ENCODE measurements at regions not wholly inside any gene's neighbourhood (a gene's known extent, or its start where the extent isn't known, plus 50 kb on each side); places are given as distances from the start of the nearest gene placed in this dataset.
A peak's percentile ranks its signal among the peaks of the same experiment; 100 is the strongest.

DNA sequence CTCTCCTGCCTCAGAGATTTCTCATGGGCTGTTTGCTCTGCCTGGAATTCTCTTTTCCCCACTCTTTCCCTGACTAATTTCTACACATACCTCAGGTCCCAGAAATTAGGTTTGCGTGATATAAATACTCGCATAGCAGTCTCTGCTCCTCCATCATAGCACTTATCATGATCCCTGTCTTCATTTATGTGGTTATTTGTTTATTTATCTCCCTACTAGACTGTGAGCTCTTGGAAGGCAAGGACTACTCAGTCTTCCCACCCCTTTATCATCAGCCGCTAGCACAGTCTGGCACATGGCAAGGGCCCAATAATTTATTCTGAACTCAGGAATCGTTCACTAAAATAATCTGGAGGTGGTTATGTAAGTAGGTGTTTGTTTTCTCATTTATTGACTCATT is 79.3 kb downstream of the ADCYAP1 start:
- Histone ChIP-seq H2AK5ac (ENCODE audit: low read depth, low read length) (no peak overlapping the region), H3K14ac (ENCODE audit: low read length) (no peak overlapping the region), H3K9ac (ENCODE audit: low read depth, low read length, poor library complexity) (no peak overlapping the region), H3K23ac (ENCODE audit: low read depth, low read length, poor library complexity) (no peak overlapping the region), H3K27ac (replicated peaks; ENCODE audit: low read length) (no peak overlapping the region), H3K27me3 (ENCODE audit: control insufficient read depth in 3 of 3, insufficient read depth in 3 of 3, low read depth in 1 of 3, low read length in 3 of 3) (no peaks in the 10 kb centered on the region), H3K4me1 (ENCODE audit: control insufficient read depth in 2 of 2, insufficient read depth in 1 of 2, low read depth in 1 of 2, low read length in 2 of 2) (peaks cover 5 to 9% of the 10 kb centered on the region in 2 donors), H3K9me3 (replicated peaks in 1 of 2; ENCODE audit: control insufficient read depth in 2 of 2, insufficient read depth in 1 of 2, low read depth in 1 of 2, low read length in 2 of 2) (no peaks in the 10 kb centered on the region), H2BK5ac (ENCODE audit: low read length) (no peak overlapping the region), H4K91ac (ENCODE audit: low read depth, low read length, poor library complexity) (no peak overlapping the region), H3K36me3 (replicated peaks in 1 of 2; ENCODE audit: control insufficient read depth in 2 of 2, insufficient read depth in 2 of 2, low read length in 2 of 2) (no peaks in the 10 kb centered on the region), H2BK15ac (ENCODE audit: low read length) (no peak overlapping the region), H2BK12ac (ENCODE audit: low read length) (no peak overlapping the region), H3K18ac (ENCODE audit: low read length) (no peak overlapping the region), H2AFZ (ENCODE audit: low read length) (no peak overlapping the region), H3K4ac (ENCODE audit: low read length) (no peak overlapping the region), H2BK120ac (ENCODE audit: low read depth, low read length) (no peak overlapping the region), H3K79me1 (ENCODE audit: low read depth, low read length) (no peaks in the 10 kb centered on the region), H3K4me3 (ENCODE audit: low read length in 2 of 2) (no peak overlapping the region), H3K4me2 (ENCODE audit: insufficient read depth, low read length, poor library complexity, severe bottlenecking) (no peak overlapping the region), H4K8ac (ENCODE audit: low read depth, low read length) (no peak overlapping the region)
- WGBS, 2 donors (ENCODE audit: extremely low coverage in 2 of 2, insufficient read length in 2 of 2, insufficient replicate concordance in 1 of 2): no CpG with 5 or more reads among the region's 4 CpGs
- DNase-seq (ENCODE audit: low spot score): no peak

GRCh38 chr18:985212-985661 is 80.6 kb downstream of the ADCYAP1 start:
- no CpG with 5 or more reads among the region's 6 CpGs for WGBS, 2 donors (ENCODE audit: extremely low coverage in 2 of 2, insufficient read length in 2 of 2, insufficient replicate concordance in 1 of 2)
- Histone ChIP-seq H2AFZ (ENCODE audit: low read length) (peak overlapping the region; percentile 10), H2AK5ac (ENCODE audit: low read depth, low read length) (no peak overlapping the region), H3K9me3 (replicated peaks in 1 of 2; ENCODE audit: control insufficient read depth in 2 of 2, insufficient read depth in 1 of 2, low read depth in 1 of 2, low read length in 2 of 2) (no peaks in the 10 kb centered on the region), H3K4me3 (ENCODE audit: low read length in 2 of 2) (no peak overlapping the region), H3K9ac (ENCODE audit: low read depth, low read length, poor library complexity) (no peak overlapping the region), H2BK15ac (ENCODE audit: low read length) (no peak overlapping the region), H3K23ac (ENCODE audit: low read depth, low read length, poor library complexity) (no peak overlapping the region), H2BK120ac (ENCODE audit: low read depth, low read length) (no peak overlapping the region), H3K4ac (ENCODE audit: low read length) (no peak overlapping the region), H2BK5ac (ENCODE audit: low read length) (no peak overlapping the region), H3K79me1 (ENCODE audit: low read depth, low read length) (no peaks in the 10 kb centered on the region), H3K27me3 (ENCODE audit: control insufficient read depth in 3 of 3, insufficient read depth in 3 of 3, low read depth in 1 of 3, low read length in 3 of 3) (no peaks in the 10 kb centered on the region), H3K27ac (replicated peaks; ENCODE audit: low read length) (peak overlapping the region; percentile 59), H3K4me1 (ENCODE audit: control insufficient read depth in 2 of 2, insufficient read depth in 1 of 2, low read depth in 1 of 2, low read length in 2 of 2) (peaks cover 5 to 9% of the 10 kb centered on the region in 2 donors), H3K18ac (ENCODE audit: low read length) (no peak overlapping the region), H4K91ac (ENCODE audit: low read depth, low read length, poor library complexity) (no peak overlapping the region), H3K14ac (ENCODE audit: low read length) (no peak overlapping the region), H2BK12ac (ENCODE audit: low read length) (no peak overlapping the region), H3K4me2 (ENCODE audit: insufficient read depth, low read length, poor library complexity, severe bottlenecking) (no peak overlapping the region), H4K8ac (ENCODE audit: low read depth, low read length) (no peak overlapping the region), H3K36me3 (replicated peaks in 1 of 2; ENCODE audit: control insufficient read depth in 2 of 2, insufficient read depth in 2 of 2, low read length in 2 of 2) (no peaks in the 10 kb centered on the region)
- no peak for DNase-seq (ENCODE audit: low spot score)

DNA sequence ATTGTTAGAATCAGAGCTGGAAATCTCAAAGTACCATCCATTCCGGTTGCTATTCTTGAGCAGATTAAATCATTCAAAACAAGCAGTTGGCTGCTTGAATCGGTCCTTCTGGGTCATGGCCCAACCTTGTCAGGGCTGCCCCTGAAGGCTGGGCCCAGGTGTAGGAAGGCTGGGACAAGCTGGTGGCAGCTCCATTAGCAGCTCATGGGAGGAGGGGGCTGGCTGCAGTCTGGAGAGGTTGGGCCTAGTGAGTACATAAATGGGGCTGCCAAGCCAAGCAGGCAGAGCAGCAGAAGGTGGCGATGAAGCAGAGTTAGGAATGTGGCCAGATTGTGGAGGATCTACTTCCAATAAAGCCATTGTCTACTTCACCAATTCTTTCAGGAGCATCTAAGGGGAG is 81.4 kb downstream of the ADCYAP1 start:
- Histone ChIP-seq H3K27ac (replicated peaks; ENCODE audit: low read length) (peak overlapping the region; percentile 2), H3K14ac (ENCODE audit: low read length) (no peak overlapping the region), H4K91ac (ENCODE audit: low read depth, low read length, poor library complexity) (no peak overlapping the region), H3K36me3 (replicated peaks in 1 of 2; ENCODE audit: control insufficient read depth in 2 of 2, insufficient read depth in 2 of 2, low read length in 2 of 2) (no peaks in the 10 kb centered on the region), H2AK5ac (ENCODE audit: low read depth, low read length) (no peak overlapping the region), H2BK5ac (ENCODE audit: low read length) (no peak overlapping the region), H3K27me3 (ENCODE audit: control insufficient read depth in 3 of 3, insufficient read depth in 3 of 3, low read depth in 1 of 3, low read length in 3 of 3) (no peaks in the 10 kb centered on the region), H3K4ac (ENCODE audit: low read length) (no peak overlapping the region), H3K9me3 (replicated peaks in 1 of 2; ENCODE audit: control insufficient read depth in 2 of 2, insufficient read depth in 1 of 2, low read depth in 1 of 2, low read length in 2 of 2) (no peaks in the 10 kb centered on the region), H2BK12ac (ENCODE audit: low read length) (no peak overlapping the region), H3K18ac (ENCODE audit: low read length) (no peak overlapping the region), H3K9ac (ENCODE audit: low read depth, low read length, poor library complexity) (no peak overlapping the region), H3K4me2 (ENCODE audit: insufficient read depth, low read length, poor library complexity, severe bottlenecking) (no peak overlapping the region), H2BK120ac (ENCODE audit: low read depth, low read length) (no peak overlapping the region), H3K23ac (ENCODE audit: low read depth, low read length, poor library complexity) (no peak overlapping the region), H2BK15ac (ENCODE audit: low read length) (no peak overlapping the region), H3K4me3 (ENCODE audit: low read length in 2 of 2) (no peak overlapping the region), H4K8ac (ENCODE audit: low read depth, low read length) (no peak overlapping the region), H3K4me1 (ENCODE audit: control insufficient read depth in 2 of 2, insufficient read depth in 1 of 2, low read depth in 1 of 2, low read length in 2 of 2) (peaks cover 5 to 9% of the 10 kb centered on the region in 2 donors), H2AFZ (ENCODE audit: low read length) (no peak overlapping the region), H3K79me1 (ENCODE audit: low read depth, low read length) (no peaks in the 10 kb centered on the region)
- no CpG with 5 or more reads among the region's 3 CpGs for WGBS, 2 donors (ENCODE audit: extremely low coverage in 2 of 2, insufficient read length in 2 of 2, insufficient replicate concordance in 1 of 2)
- no peak for DNase-seq (ENCODE audit: low spot score)

- Histone ChIP-seq H2AFZ (ENCODE audit: low read length) (no peak overlapping the region), H3K79me1 (ENCODE audit: low read depth, low read length) (no peaks in the 10 kb centered on the region), H3K4me3 (ENCODE audit: low read length in 2 of 2) (no peak overlapping the region), H2BK120ac (ENCODE audit: low read depth, low read length) (no peak overlapping the region), H3K18ac (ENCODE audit: low read length) (no peak overlapping the region), H2BK15ac (ENCODE audit: low read length) (no peak overlapping the region), H4K8ac (ENCODE audit: low read depth, low read length) (no peak overlapping the region), H2BK5ac (ENCODE audit: low read length) (no peak overlapping the region), H4K91ac (ENCODE audit: low read depth, low read length, poor library complexity) (no peak overlapping the region), H3K4ac (ENCODE audit: low read length) (no peak overlapping the region), H3K27ac (replicated peaks; ENCODE audit: low read length) (no peak overlapping the region), H3K36me3 (replicated peaks in 1 of 2; ENCODE audit: control insufficient read depth in 2 of 2, insufficient read depth in 2 of 2, low read length in 2 of 2) (no peaks in the 10 kb centered on the region), H2BK12ac (ENCODE audit: low read length) (no peak overlapping the region), H3K9me3 (replicated peaks in 1 of 2; ENCODE audit: control insufficient read depth in 2 of 2, insufficient read depth in 1 of 2, low read depth in 1 of 2, low read length in 2 of 2) (no peaks in the 10 kb centered on the region), H3K9ac (ENCODE audit: low read depth, low read length, poor library complexity) (no peak overlapping the region), H3K4me1 (ENCODE audit: control insufficient read depth in 2 of 2, insufficient read depth in 1 of 2, low read depth in 1 of 2, low read length in 2 of 2) (peaks cover 5 to 9% of the 10 kb centered on the region in 2 donors), H3K14ac (ENCODE audit: low read length) (no peak overlapping the region), H3K27me3 (ENCODE audit: control insufficient read depth in 3 of 3, insufficient read depth in 3 of 3, low read depth in 1 of 3, low read length in 3 of 3) (no peaks in the 10 kb centered on the region), H3K23ac (ENCODE audit: low read depth, low read length, poor library complexity) (no peak overlapping the region), H3K4me2 (ENCODE audit: insufficient read depth, low read length, poor library complexity, severe bottlenecking) (no peak overlapping the region), H2AK5ac (ENCODE audit: low read depth, low read length) (no peak overlapping the region)
- no peak for DNase-seq (ENCODE audit: low spot score)
- WGBS, 2 donors (ENCODE audit: extremely low coverage in 2 of 2, insufficient read length in 2 of 2, insufficient replicate concordance in 1 of 2): no CpG with 5 or more reads among the region's 1 CpG
These were observed 81.9 kb downstream of the ADCYAP1 start for GRCh38 chr18:986552-986951.
